ENCODE measurements at regions not wholly inside any gene's neighbourhood (a gene's known extent, or its start where the extent isn't known, plus 50 kb on each side); places are given as distances from the start of the nearest gene placed in this dataset.

DNA sequence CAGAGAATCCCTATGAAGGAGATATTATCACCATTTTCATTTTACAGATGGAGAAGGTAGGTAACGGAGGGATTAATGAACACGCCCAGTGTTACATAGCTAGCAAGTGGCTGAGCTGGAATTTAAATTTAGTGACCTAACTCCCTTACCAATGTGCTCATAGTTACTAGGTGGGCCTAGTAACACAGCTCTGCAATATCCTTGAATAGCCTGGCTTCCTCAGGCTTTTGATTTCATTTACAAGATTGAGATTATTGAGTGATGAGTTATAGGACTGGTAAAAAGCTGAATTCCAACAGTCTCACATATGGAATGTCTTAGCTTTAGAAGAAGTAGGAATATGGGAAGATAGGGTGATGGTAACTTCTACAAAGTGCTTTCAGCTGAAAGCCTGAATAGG, 336.3 kb upstream of the KIF2A start:
- no peak for TF ChIP-seq SIN3A (IDR thresholded peaks at IDR 0.05; ENCODE audit: borderline replicate concordance, insufficient read depth, low read length)
- no peak for TF ChIP-seq TAF1 (IDR thresholded peaks at IDR 0.05; ENCODE audit: borderline replicate concordance, insufficient read depth, low read length)
- TF ChIP-seq, protein P1, sequence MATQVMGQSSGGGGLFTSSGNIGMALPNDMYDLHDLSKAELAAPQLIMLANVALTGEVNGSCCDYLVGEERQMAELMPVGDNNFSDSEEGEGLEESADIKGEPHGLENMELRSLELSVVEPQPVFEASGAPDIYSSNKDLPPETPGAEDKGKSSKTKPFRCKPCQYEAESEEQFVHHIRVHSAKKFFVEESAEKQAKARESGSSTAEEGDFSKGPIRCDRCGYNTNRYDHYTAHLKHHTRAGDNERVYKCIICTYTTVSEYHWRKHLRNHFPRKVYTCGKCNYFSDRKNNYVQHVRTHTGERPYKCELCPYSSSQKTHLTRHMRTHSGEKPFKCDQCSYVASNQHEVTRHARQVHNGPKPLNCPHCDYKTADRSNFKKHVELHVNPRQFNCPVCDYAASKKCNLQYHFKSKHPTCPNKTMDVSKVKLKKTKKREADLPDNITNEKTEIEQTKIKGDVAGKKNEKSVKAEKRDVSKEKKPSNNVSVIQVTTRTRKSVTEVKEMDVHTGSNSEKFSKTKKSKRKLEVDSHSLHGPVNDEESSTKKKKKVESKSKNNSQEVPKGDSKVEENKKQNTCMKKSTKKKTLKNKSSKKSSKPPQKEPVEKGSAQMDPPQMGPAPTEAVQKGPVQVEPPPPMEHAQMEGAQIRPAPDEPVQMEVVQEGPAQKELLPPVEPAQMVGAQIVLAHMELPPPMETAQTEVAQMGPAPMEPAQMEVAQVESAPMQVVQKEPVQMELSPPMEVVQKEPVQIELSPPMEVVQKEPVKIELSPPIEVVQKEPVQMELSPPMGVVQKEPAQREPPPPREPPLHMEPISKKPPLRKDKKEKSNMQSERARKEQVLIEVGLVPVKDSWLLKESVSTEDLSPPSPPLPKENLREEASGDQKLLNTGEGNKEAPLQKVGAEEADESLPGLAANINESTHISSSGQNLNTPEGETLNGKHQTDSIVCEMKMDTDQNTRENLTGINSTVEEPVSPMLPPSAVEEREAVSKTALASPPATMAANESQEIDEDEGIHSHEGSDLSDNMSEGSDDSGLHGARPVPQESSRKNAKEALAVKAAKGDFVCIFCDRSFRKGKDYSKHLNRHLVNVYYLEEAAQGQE (IDR thresholded peaks at IDR 0.05; ENCODE audit: insufficient read depth in 1 of 2, low read depth in 2 of 2, low read length in 2 of 2), result no peak
- TF ChIP-seq POLR2AphosphoS5 (IDR thresholded peaks at IDR 0.05; ENCODE audit: low read depth, low read length), result no peak
- no peak for TF ChIP-seq FOXP2 (optimal IDR thresholded peaks at IDR 0.05; ENCODE audit: borderline replicate concordance, extremely low read depth, extremely low read length, insufficient read depth)

Data from PFSK-1 (cell line).